Lower lobe of right lung (tissue), 2 donors: ENCODE measurements at regions not wholly inside any gene's neighbourhood (a gene's known extent, or its start where the extent isn't known, plus 50 kb on each side); places are given as distances from the start of the nearest gene placed in this dataset.

ENCODE experiments used
- ATAC-seq, 2 donors: fragments of 200-7000 bp; cut with Tn5 transposase; one replicate each; pipeline ENCODE4 v1.9.1; 2020 to 2022; ENCODE audit warnings: mild to moderate bottlenecking in 2 of 2, moderate library complexity in 2 of 2
- DNase-seq: peaks from one replicate; pipeline ENCODE4 v3.0.0-alpha.2; 2020
- H3K27ac ChIP-seq: fragments of 200-600 bp; one replicate; pipeline ENCODE4 v1.8.0; 2022
- H3K27me3 ChIP-seq: fragments of 200-600 bp; one replicate; pipeline ENCODE4 v1.8.0; 2022; ENCODE audit warnings: low read depth
- H3K36me3 ChIP-seq: fragments of 200-600 bp; one replicate; pipeline ENCODE4 v1.8.0; 2022; ENCODE audit warnings: mild to moderate bottlenecking
- H3K4me1 ChIP-seq: fragments of 200-600 bp; one replicate; pipeline ENCODE4 v1.8.0; 2022
- H3K4me3 ChIP-seq: fragments of 200-600 bp; one replicate; pipeline ENCODE4 v1.8.0; 2022; ENCODE audit warnings: mild to moderate bottlenecking
- H3K9me3 ChIP-seq: fragments of 200-600 bp; one replicate; pipeline ENCODE4 v1.8.0; 2022
- intact Hi-C: fragments of 100-400 bp; cut with DNase I; formaldehyde crosslinking; loops from one replicate; pipeline ENCODE4 v1.11.0; 2022
- TF ChIP-seq, protein P1 (sequence below): fragments of 200-600 bp; IDR thresholded peaks from one replicate; pipeline ENCODE4 v1.8.0; 2022; ENCODE audit warnings: antibody characterized with exemption, mild to moderate bottlenecking
- donor health status: DM: no; HTN: yes; CAD: no; lungs with severe emphysema.

DNA sequence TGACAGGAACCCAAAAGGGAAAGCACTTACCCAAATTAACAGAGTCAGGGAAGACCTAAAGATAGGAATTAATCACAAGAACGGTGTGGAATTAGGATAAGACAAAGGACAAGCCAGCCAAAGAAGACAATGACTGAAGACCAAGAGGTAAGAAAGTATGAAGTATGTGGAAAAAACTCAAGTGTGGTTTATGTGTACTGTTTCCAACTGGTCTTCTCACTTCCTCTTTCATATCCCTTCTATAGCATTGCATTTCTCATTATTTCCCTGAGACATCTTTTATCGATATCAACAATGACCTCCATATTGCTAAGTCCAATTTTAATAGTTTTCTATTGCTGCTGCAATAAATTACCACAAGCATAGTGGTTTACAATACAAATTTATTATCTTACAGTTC is 313.5 kb upstream of the SLC39A10 start:
- H3K27me3 ChIP-seq: no peaks in the 10 kb centered on the region
- intact Hi-C loops: no loop called here
- no peak overlapping the region for H3K27ac ChIP-seq
- H3K4me3 ChIP-seq: no peak overlapping the region
- no peaks in the 10 kb centered on the region for H3K4me1 ChIP-seq
- no peak for DNase-seq
- H3K9me3 ChIP-seq: no peaks in the 10 kb centered on the region
- TF ChIP-seq, protein P1, sequence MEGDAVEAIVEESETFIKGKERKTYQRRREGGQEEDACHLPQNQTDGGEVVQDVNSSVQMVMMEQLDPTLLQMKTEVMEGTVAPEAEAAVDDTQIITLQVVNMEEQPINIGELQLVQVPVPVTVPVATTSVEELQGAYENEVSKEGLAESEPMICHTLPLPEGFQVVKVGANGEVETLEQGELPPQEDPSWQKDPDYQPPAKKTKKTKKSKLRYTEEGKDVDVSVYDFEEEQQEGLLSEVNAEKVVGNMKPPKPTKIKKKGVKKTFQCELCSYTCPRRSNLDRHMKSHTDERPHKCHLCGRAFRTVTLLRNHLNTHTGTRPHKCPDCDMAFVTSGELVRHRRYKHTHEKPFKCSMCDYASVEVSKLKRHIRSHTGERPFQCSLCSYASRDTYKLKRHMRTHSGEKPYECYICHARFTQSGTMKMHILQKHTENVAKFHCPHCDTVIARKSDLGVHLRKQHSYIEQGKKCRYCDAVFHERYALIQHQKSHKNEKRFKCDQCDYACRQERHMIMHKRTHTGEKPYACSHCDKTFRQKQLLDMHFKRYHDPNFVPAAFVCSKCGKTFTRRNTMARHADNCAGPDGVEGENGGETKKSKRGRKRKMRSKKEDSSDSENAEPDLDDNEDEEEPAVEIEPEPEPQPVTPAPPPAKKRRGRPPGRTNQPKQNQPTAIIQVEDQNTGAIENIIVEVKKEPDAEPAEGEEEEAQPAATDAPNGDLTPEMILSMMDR: no peak
- H3K36me3 ChIP-seq: no peaks in the 10 kb centered on the region
- ATAC-seq: no peak

DNA sequence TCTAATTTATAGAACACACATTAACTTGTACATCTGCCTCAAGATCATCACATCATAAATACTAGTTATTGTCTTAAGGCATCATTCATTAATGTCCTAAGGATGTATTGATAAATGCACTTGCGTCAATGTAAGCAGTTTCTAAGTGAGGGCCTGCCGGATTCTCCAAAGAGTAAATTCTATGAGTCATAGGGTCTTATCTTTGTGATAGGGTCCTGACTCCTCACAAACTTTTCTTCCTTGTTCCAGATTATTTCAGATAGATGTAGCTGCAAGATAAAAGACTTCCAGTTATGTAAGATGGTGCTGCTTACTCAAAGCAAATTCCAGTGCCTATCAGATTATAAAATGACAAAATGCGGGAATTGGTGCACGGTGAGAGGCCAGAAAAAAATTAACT is 315.0 kb upstream of the SLC39A10 start:
- Histone ChIP-seq H3K9me3 (no peaks in the 10 kb centered on the region), H3K27ac (no peak overlapping the region), H3K27me3 (no peaks in the 10 kb centered on the region), H3K36me3 (no peaks in the 10 kb centered on the region), H3K4me3 (no peak overlapping the region), H3K4me1 (no peaks in the 10 kb centered on the region)
- intact Hi-C loops: no loop called here
- TF ChIP-seq, protein P1: no peak
- ATAC-seq (no peak), DNase-seq (no peak)

DNA sequence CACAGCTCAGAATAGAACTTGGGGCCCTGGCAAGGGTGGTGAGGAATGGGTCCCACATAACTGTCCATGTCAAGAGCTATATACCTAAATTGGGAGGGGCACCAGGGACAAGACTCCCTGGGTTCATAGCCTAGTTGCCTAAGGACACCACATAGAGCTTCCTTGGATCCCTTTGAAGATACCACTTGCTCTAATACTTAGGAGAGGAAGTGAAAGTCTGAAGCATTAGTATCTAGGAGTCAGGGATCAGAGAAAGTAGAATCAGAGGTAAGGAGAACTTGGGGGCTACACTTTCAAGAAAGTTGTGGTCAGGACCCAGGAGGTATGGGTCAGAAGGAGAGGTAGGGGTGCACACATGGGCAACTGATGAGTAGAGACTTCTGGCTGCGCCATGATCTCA is 318.2 kb upstream of the SLC39A10 start:
- Histone ChIP-seq H3K4me1 (no peaks in the 10 kb centered on the region), H3K4me3 (no peak overlapping the region), H3K27me3 (no peaks in the 10 kb centered on the region), H3K36me3 (no peaks in the 10 kb centered on the region), H3K27ac (no peak overlapping the region), H3K9me3 (no peaks in the 10 kb centered on the region)
- DNase-seq (no peak), ATAC-seq (no peak)
- TF ChIP-seq, protein P1: no peak
- intact Hi-C loops: no loop called here

DNA sequence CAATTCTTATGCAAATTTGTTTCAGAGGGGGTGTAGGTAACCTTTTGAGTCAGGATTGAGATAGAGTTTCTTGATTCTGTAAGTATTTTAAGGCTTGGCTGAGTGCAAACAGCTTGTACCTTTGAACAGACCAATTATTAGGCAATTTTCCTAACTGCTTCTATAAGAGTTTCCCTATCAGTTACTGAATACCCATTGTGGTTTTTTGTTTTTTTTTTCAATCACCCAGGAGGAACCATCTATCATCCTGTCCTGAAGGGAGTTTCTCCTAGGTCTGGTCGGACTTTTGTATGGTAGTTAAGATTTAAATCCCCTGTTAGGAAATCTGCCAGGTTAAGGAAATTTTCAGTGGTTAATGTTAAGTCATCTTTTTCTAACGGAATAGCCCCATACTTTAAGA is 319.4 kb upstream of the SLC39A10 start:
- no peak for ATAC-seq
- Histone ChIP-seq H3K4me3 (no peak overlapping the region), H3K27ac (no peak overlapping the region), H3K27me3 (no peaks in the 10 kb centered on the region), H3K9me3 (no peaks in the 10 kb centered on the region), H3K36me3 (no peaks in the 10 kb centered on the region), H3K4me1 (no peaks in the 10 kb centered on the region)
- TF ChIP-seq, protein P1: no peak
- DNase-seq: no peak
- intact Hi-C loops: no loop called here

DNA sequence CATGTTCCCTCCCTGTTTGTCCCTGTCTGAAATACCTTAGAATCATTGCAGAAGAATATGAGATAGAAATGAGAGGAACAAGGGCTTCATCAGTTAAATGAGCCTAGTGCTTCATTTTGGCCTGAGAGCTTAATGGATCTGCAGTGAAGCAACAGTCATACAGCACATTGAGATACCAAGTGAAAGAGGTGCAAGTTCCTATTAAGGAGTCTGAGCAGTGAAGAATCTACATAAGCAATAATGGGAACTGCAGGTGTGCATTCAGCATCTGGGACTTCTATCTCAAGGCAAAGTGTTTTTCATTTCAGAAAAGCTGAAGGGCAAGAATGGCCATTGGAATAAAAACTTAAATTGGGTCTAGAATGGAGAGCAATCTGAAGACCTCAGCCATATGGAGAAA is 323.2 kb upstream of the SLC39A10 start:
- Histone ChIP-seq H3K27ac (no peak overlapping the region), H3K27me3 (no peaks in the 10 kb centered on the region), H3K9me3 (no peaks in the 10 kb centered on the region), H3K4me1 (no peaks in the 10 kb centered on the region), H3K36me3 (no peaks in the 10 kb centered on the region), H3K4me3 (no peak overlapping the region)
- ATAC-seq (no peak), DNase-seq (no peak)
- TF ChIP-seq, protein P1: no peak
- intact Hi-C loops: no loop called here

DNA sequence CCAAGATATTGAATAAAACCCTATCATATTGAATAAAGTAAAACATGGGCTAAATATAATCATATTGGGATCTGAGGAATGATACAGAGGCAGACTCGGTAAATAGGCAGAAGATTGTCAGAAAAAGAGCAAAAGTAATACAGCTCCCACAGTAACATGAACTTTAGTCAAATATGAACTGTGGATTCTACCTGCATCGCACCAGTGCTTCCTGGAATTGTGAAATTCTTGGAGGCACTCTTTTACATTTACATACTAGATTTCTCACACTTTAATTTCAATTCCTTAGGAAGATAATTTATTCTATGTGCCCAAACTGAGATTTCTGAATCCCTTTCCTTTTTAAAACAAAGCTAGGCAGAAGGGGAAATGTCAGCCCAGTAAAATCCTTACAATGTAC is 325.1 kb upstream of the SLC39A10 start:
- H3K9me3 ChIP-seq: no peaks in the 10 kb centered on the region
- H3K4me1 ChIP-seq: no peaks in the 10 kb centered on the region
- DNase-seq (no peak), ATAC-seq (no peak)
- no peaks in the 10 kb centered on the region for H3K27me3 ChIP-seq
- TF ChIP-seq, protein P1: no peak
- no peak overlapping the region for H3K27ac ChIP-seq
- no peaks in the 10 kb centered on the region for H3K36me3 ChIP-seq
- intact Hi-C loops: no loop called here
- no peak overlapping the region for H3K4me3 ChIP-seq
